VCaP (cell line): ENCODE measurements at regions not wholly inside any gene's neighbourhood (a gene's known extent, or its start where the extent isn't known, plus 50 kb on each side); places are given as distances from the start of the nearest gene placed in this dataset.

Source experiments
- H3K27ac ChIP-seq: fragments of 450-650 bp; 2 replicates; pipeline ENCODE4 v1.5.1; 2017
- CTCF ChIP-seq: fragments of 450-650 bp; conservative IDR thresholded peaks from 2 replicates; pipeline ENCODE4 v1.5.1; 2017; ENCODE audit warnings: mild to moderate bottlenecking, moderate library complexity

DNA sequence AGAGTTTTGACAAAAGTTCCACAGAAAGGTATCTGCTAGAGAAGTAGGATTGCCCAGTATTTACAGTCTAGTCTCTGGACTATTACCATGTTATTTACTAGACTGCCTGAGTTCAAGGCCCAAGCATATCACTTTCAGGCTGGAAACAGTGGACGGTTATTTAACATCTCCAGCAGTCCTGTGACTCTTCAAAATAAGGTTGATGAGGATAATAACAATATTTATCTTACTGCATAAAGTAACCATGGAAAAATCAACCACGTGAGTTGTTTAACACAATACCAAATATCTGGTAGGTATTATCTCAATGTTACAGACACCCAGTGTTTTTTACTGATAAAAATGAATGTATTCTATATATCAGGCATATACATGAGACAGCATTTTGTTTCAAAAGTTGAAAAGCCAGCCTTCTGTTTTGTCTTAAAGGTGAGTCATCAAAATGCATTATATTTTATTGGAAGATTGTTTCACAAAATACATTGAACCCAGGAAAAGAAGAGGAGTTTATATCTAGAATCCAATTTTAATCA is 535.8 kb downstream of the TBL1XR1 start:
- TF ChIP-seq CTCF: no peak
- H3K27ac ChIP-seq: no peak overlapping the region

DNA sequence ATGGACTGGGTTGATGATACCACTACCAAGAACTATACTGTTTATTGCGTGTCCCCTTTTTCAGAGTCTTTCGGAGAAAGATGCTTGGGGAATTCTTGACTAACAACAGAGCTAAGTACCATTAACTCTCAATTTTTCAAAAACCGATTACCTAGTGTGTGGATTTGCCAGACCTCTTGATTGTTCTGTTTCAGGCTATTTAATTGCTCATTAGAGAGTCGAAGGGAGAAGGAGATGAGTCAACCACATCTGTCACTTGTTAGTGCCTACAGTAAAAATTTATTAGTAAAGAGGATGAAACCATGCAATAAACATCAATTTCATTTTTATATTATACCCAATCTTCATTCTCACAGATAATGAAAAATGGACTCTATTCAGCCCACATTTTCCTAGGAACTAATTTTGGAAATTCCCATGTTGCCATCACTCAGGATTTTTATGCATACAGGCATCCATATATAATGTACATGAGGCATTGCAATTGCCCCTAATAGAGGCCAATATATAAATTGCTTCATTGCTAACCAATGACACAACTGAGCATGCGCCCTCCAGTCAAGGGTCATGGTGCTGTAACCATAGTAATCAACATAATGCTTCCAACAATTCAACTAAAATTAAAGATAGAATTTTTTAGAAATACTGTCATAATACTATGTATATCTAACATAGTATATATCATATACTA is 541.7 kb downstream of the TBL1XR1 start:
- H3K27ac ChIP-seq: no peak overlapping the region
- no peak for TF ChIP-seq CTCF

GRCh38 chr3:176651622-176652021 is 545.7 kb downstream of the TBL1XR1 start:
- no peak overlapping the region for H3K27ac ChIP-seq
- no peak; the same call in 1 of the 2 replicates for TF ChIP-seq CTCF

- no peak for TF ChIP-seq CTCF
- H3K27ac ChIP-seq: no peak overlapping the region
Observed at GRCh38 chr3:176650478-176650877, 546.8 kb downstream of the TBL1XR1 start.

DNA sequence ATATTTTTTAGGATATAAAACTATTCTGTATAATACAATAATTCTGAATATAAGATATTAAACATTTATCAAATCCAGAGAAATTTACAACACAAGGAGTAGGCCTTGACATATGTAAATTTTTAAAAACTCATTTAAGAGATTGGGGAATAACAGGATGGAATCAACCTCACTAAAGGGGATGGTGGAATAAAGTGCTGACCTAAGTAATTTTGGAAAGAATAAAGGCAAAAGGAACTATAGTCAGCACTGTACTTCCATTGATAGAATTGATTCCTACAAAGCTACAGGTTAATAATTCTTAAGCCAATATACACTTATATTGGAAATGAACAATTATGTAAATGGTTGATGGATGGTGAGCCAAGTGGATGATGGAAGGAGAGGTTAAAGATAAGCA is 549.3 kb downstream of the TBL1XR1 start:
- no peak overlapping the region for H3K27ac ChIP-seq
- TF ChIP-seq CTCF: no peak

DNA sequence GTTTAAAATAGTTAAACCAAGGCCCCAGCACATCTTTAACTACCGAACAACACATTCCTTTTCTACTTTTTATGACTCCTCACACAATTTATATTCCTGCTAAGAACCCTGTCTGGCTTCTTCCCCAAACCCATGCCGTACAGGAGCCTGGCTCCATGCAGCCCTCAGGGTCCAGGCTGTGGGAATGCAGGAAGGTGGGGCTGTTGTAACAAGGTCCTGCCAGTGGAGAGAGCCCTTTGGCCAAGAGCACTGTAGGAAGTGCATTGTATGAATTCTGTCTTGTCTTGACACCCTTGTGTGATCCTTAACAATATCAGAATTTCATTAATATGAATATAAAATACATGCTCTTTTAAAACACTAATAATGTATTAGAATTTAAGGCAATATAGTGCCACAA is 563.8 kb downstream of the TBL1XR1 start:
- TF ChIP-seq CTCF: no peak
- no peak overlapping the region for H3K27ac ChIP-seq

- no peak for TF ChIP-seq CTCF
Observed at GRCh38 chr3:176632925-176633324, 564.4 kb downstream of the TBL1XR1 start.

More at GRCh38 chr3:176632925-176633324, 564.4 kb downstream of the TBL1XR1 start:
- H3K27ac ChIP-seq: no peak overlapping the region
